ENCODE measurements at regions not wholly inside any gene's neighbourhood (a gene's known extent, or its start where the extent isn't known, plus 50 kb on each side); places are given as distances from the start of the nearest gene placed in this dataset.

GRCh38 chr12:14290951-14291350 lies 74.5 kb upstream of the ATF7IP start:
- peaks cover 56% of the 10 kb centered on the region for H3K9me3 Mint-ChIP-seq
- WGBS, 2 experiments (ENCODE audit: insufficient coverage in 1 of 2, insufficient read length in 1 of 2) = 100% methylated on average over 1 of the region's 1 CpG

DNA sequence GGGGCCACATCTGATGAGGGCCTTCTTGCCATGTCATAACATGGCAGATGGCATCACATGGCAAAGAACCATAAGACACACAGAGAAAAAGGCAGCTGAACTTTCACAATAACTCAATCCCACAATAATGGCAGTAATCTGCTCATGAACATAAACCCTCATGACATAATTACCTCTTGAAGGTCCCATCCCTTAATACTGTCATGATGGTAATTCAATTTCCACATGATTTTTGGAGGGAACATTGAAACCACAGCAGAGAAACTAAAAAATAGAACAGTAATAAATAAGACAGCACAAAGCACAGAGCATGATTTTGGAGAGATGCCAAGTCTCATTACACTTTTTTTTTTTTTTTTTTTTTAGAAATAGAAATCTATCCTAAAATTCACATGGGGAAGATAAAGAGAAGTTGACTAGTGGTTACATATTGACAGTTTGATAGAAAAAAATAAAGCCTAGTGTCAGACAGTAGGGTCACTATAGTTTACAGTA lies 61.8 kb upstream of the ATF7IP start:
- no peak overlapping the region for H3K4me3 ChIP-seq (ENCODE audit: low read length)
- no peak overlapping the region for H3K9ac ChIP-seq (ENCODE audit: extremely low read depth, low read length, poor library complexity, severe bottlenecking)
- no peak overlapping the region for H3K27ac ChIP-seq (ENCODE audit: low read depth, low read length)
- Mint-ChIP-seq H3K27ac (no peak overlapping the region), H3K36me3 (ENCODE audit: low read depth) (peaks cover 4% of the 10 kb centered on the region), H3K9me3 (peaks cover 57% of the 10 kb centered on the region), H3K4me3 (no peak overlapping the region), H3K27me3 (ENCODE audit: insufficient read depth) (no peaks in the 10 kb centered on the region), H3K4me1 (no peaks in the 10 kb centered on the region)
- no peaks in the 10 kb centered on the region for H3K4me1 ChIP-seq (ENCODE audit: control insufficient read depth, insufficient read depth, low read length)
- peaks cover 14% of the 10 kb centered on the region for H3K9me3 ChIP-seq (ENCODE audit: control insufficient read depth, low read length)
- no peaks in the 10 kb centered on the region for H3K27me3 ChIP-seq (ENCODE audit: control insufficient read depth, insufficient read depth, low read length, poor library complexity, severe bottlenecking)
- no peak for TF ChIP-seq CTCF (conservative IDR thresholded peaks at IDR 0.05)
- no peaks in the 10 kb centered on the region for H3K36me3 ChIP-seq (ENCODE audit: control insufficient read depth, insufficient read depth, low read length)
- no peak for DNase-seq

More at GRCh38 chr12:14290951-14291350, 74.5 kb upstream of the ATF7IP start:
- H3K4me1 Mint-ChIP-seq = no peaks in the 10 kb centered on the region
- H3K27me3 ChIP-seq (ENCODE audit: control insufficient read depth, insufficient read depth, low read length, poor library complexity, severe bottlenecking) = no peaks in the 10 kb centered on the region
- no peak overlapping the region for H3K4me3 ChIP-seq (ENCODE audit: low read length)
- no peak for TF ChIP-seq CTCF (conservative IDR thresholded peaks at IDR 0.05)
- no peaks in the 10 kb centered on the region for H3K4me1 ChIP-seq (ENCODE audit: control insufficient read depth, insufficient read depth, low read length)
- H3K27me3 Mint-ChIP-seq (ENCODE audit: insufficient read depth) = peaks cover 30% of the 10 kb centered on the region
- H3K4me3 Mint-ChIP-seq = no peak overlapping the region
- DNase-seq = no peak
- no peak overlapping the region for H3K27ac ChIP-seq (ENCODE audit: low read depth, low read length)
- H3K27ac Mint-ChIP-seq = no peak overlapping the region
- peaks cover 20% of the 10 kb centered on the region for H3K36me3 Mint-ChIP-seq (ENCODE audit: low read depth)
- H3K9ac ChIP-seq (ENCODE audit: extremely low read depth, low read length, poor library complexity, severe bottlenecking) = no peak overlapping the region
- H3K9me3 ChIP-seq (ENCODE audit: control insufficient read depth, low read length) = peaks cover 28% of the 10 kb centered on the region
- no peaks in the 10 kb centered on the region for H3K36me3 ChIP-seq (ENCODE audit: control insufficient read depth, insufficient read depth, low read length)

DNA sequence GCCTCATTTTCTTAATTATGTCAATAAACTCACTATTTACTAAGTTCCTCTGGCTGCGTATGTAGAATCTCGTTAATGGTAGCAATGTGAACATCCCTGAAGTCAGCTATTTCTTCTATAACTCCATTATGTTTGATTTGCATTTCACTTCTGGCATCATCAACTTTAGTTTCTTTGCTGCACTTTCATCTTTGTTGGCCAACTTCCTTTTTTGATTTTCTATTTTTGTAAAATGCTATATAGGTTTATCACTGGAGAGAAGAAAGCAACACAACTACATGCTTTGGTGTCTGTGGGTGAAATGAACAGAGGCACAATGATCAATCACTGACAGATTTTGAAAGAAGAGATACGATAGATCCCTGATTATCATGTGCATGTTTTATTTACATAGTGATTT lies 58.5 kb upstream of the ATF7IP start:
- H3K36me3 Mint-ChIP-seq (ENCODE audit: low read depth) = no peaks in the 10 kb centered on the region
- H3K9me3 ChIP-seq (ENCODE audit: control insufficient read depth, low read length) = no peaks in the 10 kb centered on the region
- H3K4me1 Mint-ChIP-seq = no peaks in the 10 kb centered on the region
- WGBS, 2 experiments (ENCODE audit: insufficient coverage in 1 of 2, insufficient read length in 1 of 2) = 99 to 100% methylated on average over 2 to 3 of the region's 3 CpGs
- H3K4me3 Mint-ChIP-seq = no peak overlapping the region
- H3K27me3 Mint-ChIP-seq (ENCODE audit: insufficient read depth) = no peaks in the 10 kb centered on the region
- no peak overlapping the region for H3K27ac ChIP-seq (ENCODE audit: low read depth, low read length)
- peaks cover 39% of the 10 kb centered on the region for H3K9me3 Mint-ChIP-seq
- no peaks in the 10 kb centered on the region for H3K4me1 ChIP-seq (ENCODE audit: control insufficient read depth, insufficient read depth, low read length)
- H3K27ac Mint-ChIP-seq = no peak overlapping the region
- H3K27me3 ChIP-seq (ENCODE audit: control insufficient read depth, insufficient read depth, low read length, poor library complexity, severe bottlenecking) = no peaks in the 10 kb centered on the region
- no peak overlapping the region for H3K4me3 ChIP-seq (ENCODE audit: low read length)
- no peak for DNase-seq
- H3K9ac ChIP-seq (ENCODE audit: extremely low read depth, low read length, poor library complexity, severe bottlenecking) = no peak overlapping the region
- no peak for TF ChIP-seq CTCF (conservative IDR thresholded peaks at IDR 0.05)
- no peaks in the 10 kb centered on the region for H3K36me3 ChIP-seq (ENCODE audit: control insufficient read depth, insufficient read depth, low read length)
